OCI-LY1 (cell line): ENCODE measurements at regions not wholly inside any gene's neighbourhood (a gene's known extent, or its start where the extent isn't known, plus 50 kb on each side); places are given as distances from the start of the nearest gene placed in this dataset.

Experiments
- H2AFZ ChIP-seq: fragments of 200-600 bp; sonication (generic), shearing (Covaris generic); 2 replicates; pipeline ENCODE4 v1.6.0; 2014; ENCODE audit warnings: antibody characterized with exemption, mild to moderate bottlenecking, low read length
- H3F3A ChIP-seq: fragments of 200-600 bp; sonication (generic), shearing (Covaris generic); 2 replicates; pipeline ENCODE4 v1.6.0; 2014; ENCODE audit warnings: mild to moderate bottlenecking, antibody characterized with exemption, low read length, moderate library complexity; ENCODE audit not compliant: insufficient read depth
- H3K27ac ChIP-seq: fragments of 200-600 bp; sonication (generic); 2 replicates; pipeline ENCODE4 v1.5.1; 2014; ENCODE audit warnings: low read length, mixed run types, mild to moderate bottlenecking, low read depth; ENCODE audit not compliant: poor library complexity, severe bottlenecking
- H3K27me3 ChIP-seq: fragments of 200-600 bp; sonication (generic); 2 replicates; pipeline ENCODE4 v1.6.0; 2014; ENCODE audit warnings: antibody characterized with exemption, mild to moderate bottlenecking, low read length, moderate library complexity; ENCODE audit not compliant: insufficient read depth
- H3K36me3 ChIP-seq: fragments of 200-600 bp; sonication (generic); 2 replicates; pipeline ENCODE4 v1.6.1; 2014; ENCODE audit warnings: mild to moderate bottlenecking, antibody characterized with exemption, low read length, moderate library complexity, mixed read lengths; ENCODE audit not compliant: insufficient read depth
- H3K4me1 ChIP-seq: fragments of 200-600 bp; sonication (generic); 2 replicates; pipeline ENCODE4 v1.5.1; 2014; ENCODE audit warnings: mild to moderate bottlenecking, low read length, moderate library complexity; ENCODE audit not compliant: insufficient read depth, severe bottlenecking
- H3K4me2 ChIP-seq: fragments of 200-600 bp; sonication (generic), shearing (Covaris generic); 2 replicates; pipeline ENCODE4 v1.6.1; 2014; ENCODE audit warnings: low read length
- H3K4me3 ChIP-seq: fragments of 200-600 bp; sonication (generic); 2 replicates; pipeline ENCODE4 v1.5.1; 2014; ENCODE audit warnings: low read length, low read depth, mild to moderate bottlenecking, mixed read lengths; ENCODE audit not compliant: poor library complexity, severe bottlenecking
- H3K79me2 ChIP-seq: fragments of 200-600 bp; shearing (Covaris generic); 2 replicates; pipeline ENCODE4 v1.6.1; 2016; ENCODE audit warnings: mixed run types, low read length, mixed read lengths; ENCODE audit not compliant: insufficient read depth
- H3K9ac ChIP-seq: fragments of 200-600 bp; sonication (generic), shearing (Covaris generic); 2 replicates; pipeline ENCODE4 v1.6.1; 2014; ENCODE audit warnings: mild to moderate bottlenecking, low read length, mixed read lengths
- H3K9me2 ChIP-seq: fragments of 200-600 bp; sonication (generic), shearing (Covaris generic); 2 replicates; pipeline ENCODE4 v1.6.1; 2014; ENCODE audit warnings: low read depth, mild to moderate bottlenecking, low read length, mixed read lengths
- H3K9me3 ChIP-seq: fragments of 200-600 bp; shearing (Covaris generic); 2 replicates; pipeline ENCODE4 v1.6.1; 2014; ENCODE audit warnings: low read length, mixed read lengths
- H4K20me1 ChIP-seq: fragments of 200-600 bp; sonication (generic), shearing (Covaris generic); 2 replicates; pipeline ENCODE4 v1.6.0; 2016; ENCODE audit warnings: mild to moderate bottlenecking, low read length; ENCODE audit not compliant: insufficient read depth
- EZH2 ChIP-seq: fragments of 200-600 bp; sonication (generic), shearing (Covaris generic); IDR thresholded peaks from 2 replicates; pipeline ENCODE4 v1.8.0; 2017; ENCODE audit warnings: borderline replicate concordance, mixed run types, mild to moderate bottlenecking, antibody characterized with exemption, low read length, moderate library complexity, mixed read lengths
- TF ChIP-seq, protein P1 (sequence below): fragments of 200-600 bp; sonication (generic), shearing (Covaris generic); IDR thresholded peaks from 2 replicates; pipeline ENCODE4 v1.5.1; 2017; ENCODE audit warnings: mild to moderate bottlenecking, antibody characterized with exemption, low read length, moderate library complexity, mixed read lengths

DNA sequence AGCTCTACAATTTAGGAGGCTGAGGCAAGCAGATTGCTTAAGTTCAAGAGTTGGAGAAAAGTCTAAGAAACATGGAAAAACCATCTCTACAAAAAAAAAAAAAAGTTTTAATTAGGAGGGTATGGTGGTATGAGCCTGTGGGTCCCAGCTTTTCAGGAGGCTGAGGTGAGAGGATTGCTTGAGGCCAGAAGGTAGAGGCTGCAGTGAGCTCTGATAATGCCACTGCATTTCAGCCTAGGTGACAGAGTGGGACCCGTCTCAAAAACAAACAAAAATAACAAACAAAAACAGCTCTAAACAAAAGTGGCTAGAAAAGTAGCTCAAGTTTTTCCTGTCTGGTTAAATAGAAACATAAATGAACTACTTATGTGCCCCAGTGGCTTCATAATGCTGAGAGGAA is 2133.6 kb upstream of the DEFB115 start:
- Histone ChIP-seq H3K27ac (no peak overlapping the region), H3K9me3 (no peaks in the 10 kb centered on the region)
- TF ChIP-seq EZH2: no peak
- TF ChIP-seq, protein P1, sequence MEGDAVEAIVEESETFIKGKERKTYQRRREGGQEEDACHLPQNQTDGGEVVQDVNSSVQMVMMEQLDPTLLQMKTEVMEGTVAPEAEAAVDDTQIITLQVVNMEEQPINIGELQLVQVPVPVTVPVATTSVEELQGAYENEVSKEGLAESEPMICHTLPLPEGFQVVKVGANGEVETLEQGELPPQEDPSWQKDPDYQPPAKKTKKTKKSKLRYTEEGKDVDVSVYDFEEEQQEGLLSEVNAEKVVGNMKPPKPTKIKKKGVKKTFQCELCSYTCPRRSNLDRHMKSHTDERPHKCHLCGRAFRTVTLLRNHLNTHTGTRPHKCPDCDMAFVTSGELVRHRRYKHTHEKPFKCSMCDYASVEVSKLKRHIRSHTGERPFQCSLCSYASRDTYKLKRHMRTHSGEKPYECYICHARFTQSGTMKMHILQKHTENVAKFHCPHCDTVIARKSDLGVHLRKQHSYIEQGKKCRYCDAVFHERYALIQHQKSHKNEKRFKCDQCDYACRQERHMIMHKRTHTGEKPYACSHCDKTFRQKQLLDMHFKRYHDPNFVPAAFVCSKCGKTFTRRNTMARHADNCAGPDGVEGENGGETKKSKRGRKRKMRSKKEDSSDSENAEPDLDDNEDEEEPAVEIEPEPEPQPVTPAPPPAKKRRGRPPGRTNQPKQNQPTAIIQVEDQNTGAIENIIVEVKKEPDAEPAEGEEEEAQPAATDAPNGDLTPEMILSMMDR: no peak

More for the DNA sequence above, 2133.6 kb upstream of the DEFB115 start:
- Histone ChIP-seq H4K20me1 (no peaks in the 10 kb centered on the region), H3K4me1 (no peaks in the 10 kb centered on the region), H3K79me2 (no peaks in the 10 kb centered on the region), H3F3A (no peaks in the 10 kb centered on the region), H3K9me2 (no peaks in the 10 kb centered on the region), H3K4me2 (no peak overlapping the region), H3K36me3 (no peaks in the 10 kb centered on the region), H2AFZ (no peak overlapping the region), H3K9ac (no peak overlapping the region), H3K27me3 (no peaks in the 10 kb centered on the region), H3K4me3 (no peak overlapping the region)
